ENCODE measurements at regions not wholly inside any gene's neighbourhood (a gene's known extent, or its start where the extent isn't known, plus 50 kb on each side); places are given as distances from the start of the nearest gene placed in this dataset.

GRCh38 chr1:194225821-194226220 is 1039.4 kb upstream of the B3GALT2 start:
- DNase-seq (ENCODE audit: low spot score): no peak
- no peak for FAIRE-seq

GRCh38 chr1:194223596-194223995 is 1037.2 kb upstream of the B3GALT2 start:
- DNase-seq (ENCODE audit: low spot score) (no peak), FAIRE-seq (no peak)

GRCh38 chr1:194215448-194215847 is 1029.0 kb upstream of the B3GALT2 start:
- FAIRE-seq: no peak
- no peak for DNase-seq (ENCODE audit: low spot score)

- no peak for FAIRE-seq
Measured at GRCh38 chr1:194214735-194215134, 1028.3 kb upstream of the B3GALT2 start.

GRCh38 chr1:194209920-194210319 is 1023.5 kb upstream of the B3GALT2 start:
- DNase-seq (ENCODE audit: low spot score) (no peak), FAIRE-seq (no peak)

More at GRCh38 chr1:194214735-194215134, 1028.3 kb upstream of the B3GALT2 start:
- DNase-seq (ENCODE audit: low spot score): no peak

- FAIRE-seq: no peak
- DNase-seq (ENCODE audit: low spot score): no peak
Measured at GRCh38 chr1:194208674-194209073, 1022.3 kb upstream of the B3GALT2 start.

- FAIRE-seq (no peak), DNase-seq (ENCODE audit: low spot score) (no peak)
Measured at GRCh38 chr1:194196562-194196961, 1010.1 kb upstream of the B3GALT2 start.

- DNase-seq (ENCODE audit: low spot score) (no peak), FAIRE-seq (no peak)
Measured at GRCh38 chr1:194194724-194195123, 1008.3 kb upstream of the B3GALT2 start.

GRCh38 chr1:194184974-194185373 is 998.6 kb upstream of the B3GALT2 start:
- DNase-seq (ENCODE audit: low spot score) (no peak), FAIRE-seq (no peak)

GRCh38 chr1:194184425-194184824 is 998.0 kb upstream of the B3GALT2 start:
- DNase-seq (ENCODE audit: low spot score): no peak
- no peak for FAIRE-seq

- FAIRE-seq: no peak
- DNase-seq (ENCODE audit: low spot score): no peak
Measured at GRCh38 chr1:194181845-194182244, 995.4 kb upstream of the B3GALT2 start.

- DNase-seq (ENCODE audit: low spot score) (no peak), FAIRE-seq (no peak)
Measured at GRCh38 chr1:194176212-194176611, 989.8 kb upstream of the B3GALT2 start.

GRCh38 chr1:194175251-194175650 is 988.8 kb upstream of the B3GALT2 start:
- DNase-seq (ENCODE audit: low spot score): no peak
- FAIRE-seq: no peak

- FAIRE-seq (no peak), DNase-seq (ENCODE audit: low spot score) (no peak)
Measured at GRCh38 chr1:194174528-194174927, 988.1 kb upstream of the B3GALT2 start.

- DNase-seq (ENCODE audit: low spot score) (no peak), FAIRE-seq (no peak)
Measured at GRCh38 chr1:194171596-194171995, 985.2 kb upstream of the B3GALT2 start.

- DNase-seq (ENCODE audit: low spot score) (no peak), FAIRE-seq (no peak)
Measured at GRCh38 chr1:194167956-194168640, 981.7 kb upstream of the B3GALT2 start.

GRCh38 chr1:194164755-194165154 is 978.3 kb upstream of the B3GALT2 start:
- FAIRE-seq: no peak
- DNase-seq (ENCODE audit: low spot score): no peak

- FAIRE-seq (no peak), DNase-seq (ENCODE audit: low spot score) (no peak)
Measured at GRCh38 chr1:194161591-194161990, 975.2 kb upstream of the B3GALT2 start.

- DNase-seq (ENCODE audit: low spot score) (no peak), FAIRE-seq (no peak)
Measured at GRCh38 chr1:194159941-194160340, 973.5 kb upstream of the B3GALT2 start.

GRCh38 chr1:194155962-194156361 is 969.5 kb upstream of the B3GALT2 start:
- FAIRE-seq: no peak
- no peak for DNase-seq (ENCODE audit: low spot score)

- no peak for FAIRE-seq
Measured at GRCh38 chr1:194151056-194151455, 964.6 kb upstream of the B3GALT2 start.

GRCh38 chr1:194150242-194150641 is 963.8 kb upstream of the B3GALT2 start:
- FAIRE-seq (no peak), DNase-seq (ENCODE audit: low spot score) (no peak)

More at GRCh38 chr1:194151056-194151455, 964.6 kb upstream of the B3GALT2 start:
- no peak for DNase-seq (ENCODE audit: low spot score)

GRCh38 chr1:194133152-194133551 is 946.7 kb upstream of the B3GALT2 start:
- FAIRE-seq: no peak
- DNase-seq (ENCODE audit: low spot score): no peak

GRCh38 chr1:194118086-194118485 is 931.7 kb upstream of the B3GALT2 start:
- DNase-seq (ENCODE audit: low spot score) (no peak), FAIRE-seq (no peak)
